WI38 (cell line): ENCODE measurements at regions not wholly inside any gene's neighbourhood (a gene's known extent, or its start where the extent isn't known, plus 50 kb on each side); places are given as distances from the start of the nearest gene placed in this dataset.

Experiments
- H3K4me3 ChIP-seq: 2 replicates; pipeline ENCODE4 v1.5.1; 2011; ENCODE audit warnings: low read depth, mild to moderate bottlenecking, control low read depth, low read length
- CTCF ChIP-seq: IDR thresholded peaks from 2 replicates; pipeline ENCODE4 v1.5.1; 2012; ENCODE audit warnings: low read depth, mild to moderate bottlenecking, control low read depth, low read length

- H3K4me3 ChIP-seq: no peak overlapping the region
- TF ChIP-seq CTCF: no peak
Measured at GRCh38 chr7:130893441-130893894, 159.5 kb upstream of the KLF14 start.

GRCh38 chr7:130894146-130894908 lies 160.3 kb upstream of the KLF14 start:
- TF ChIP-seq CTCF: no peak
- H3K4me3 ChIP-seq: no peak overlapping the region

GRCh38 chr7:130894909-130895750 lies 161.1 kb upstream of the KLF14 start:
- no peak overlapping the region for H3K4me3 ChIP-seq
- no peak for TF ChIP-seq CTCF

GRCh38 chr7:130896051-130896881 lies 162.3 kb upstream of the KLF14 start:
- peak; percentile 58 for TF ChIP-seq CTCF
- H3K4me3 ChIP-seq: no peak overlapping the region

GRCh38 chr7:130896898-130897514 lies 163.0 kb upstream of the KLF14 start:
- no peak overlapping the region for H3K4me3 ChIP-seq
- peak; percentile 73 for TF ChIP-seq CTCF

GRCh38 chr7:130897515-130898419 lies 163.8 kb upstream of the KLF14 start:
- no peak overlapping the region for H3K4me3 ChIP-seq
- no peak for TF ChIP-seq CTCF
